SK-N-DZ (cell line): ENCODE measurements at regions not wholly inside any gene's neighbourhood (a gene's known extent, or its start where the extent isn't known, plus 50 kb on each side); places are given as distances from the start of the nearest gene placed in this dataset.
"Not testable (repeated sequence)": the region's sequence is repeated elsewhere in the genome, so short reads cannot be mapped to it uniquely, and the experiment has no call there.

Experiments used
- DNase-seq: peaks from one replicate; pipeline ENCODE4 v3.0.0-alpha.2; 2015; ENCODE audit warnings: low spot score

- no peak for DNase-seq
Observed at GRCh38 chr4:24003496-24003895, 113.6 kb upstream of the PPARGC1A start.

GRCh38 chr4:24002330-24002966 lies 112.6 kb upstream of the PPARGC1A start:
- no peak for DNase-seq

GRCh38 chr4:24001486-24002329 lies 111.9 kb upstream of the PPARGC1A start:
- DNase-seq: peak; percentile 16

GRCh38 chr4:24000470-24000831 lies 110.6 kb upstream of the PPARGC1A start:
- DNase-seq: peak; percentile 74

- no peak for DNase-seq
Observed at GRCh38 chr4:23999714-24000469, 110.0 kb upstream of the PPARGC1A start.

- DNase-seq: no peak
Observed at GRCh38 chr4:23993373-23993772, 103.5 kb upstream of the PPARGC1A start.

GRCh38 chr4:23991444-23991843 lies 101.6 kb upstream of the PPARGC1A start:
- DNase-seq: no peak

GRCh38 chr4:23986270-23986669 lies 96.4 kb upstream of the PPARGC1A start:
- no peak for DNase-seq

- DNase-seq: no peak
Observed at GRCh38 chr4:23981328-23981727, 91.5 kb upstream of the PPARGC1A start.

GRCh38 chr4:23979534-23979933 lies 89.7 kb upstream of the PPARGC1A start:
- DNase-seq: no peak

- DNase-seq: no peak
Observed at GRCh38 chr4:23978002-23978401, 88.2 kb upstream of the PPARGC1A start.

GRCh38 chr4:23976423-23976822 lies 86.6 kb upstream of the PPARGC1A start:
- no peak for DNase-seq

- DNase-seq: no peak
Observed at GRCh38 chr4:23973308-23973855, 83.5 kb upstream of the PPARGC1A start.

GRCh38 chr4:23972805-23973204 lies 83.0 kb upstream of the PPARGC1A start:
- DNase-seq: no peak

- DNase-seq: no peak
Observed at GRCh38 chr4:23972187-23972586, 82.3 kb upstream of the PPARGC1A start.

- DNase-seq: no peak
Observed at GRCh38 chr4:23970201-23970850, 80.5 kb upstream of the PPARGC1A start.

GRCh38 chr4:23969635-23970145 lies 79.8 kb upstream of the PPARGC1A start:
- DNase-seq: no peak

- DNase-seq: no peak
Observed at GRCh38 chr4:23967281-23967680, 77.4 kb upstream of the PPARGC1A start.

GRCh38 chr4:23966725-23967124 lies 76.9 kb upstream of the PPARGC1A start:
- DNase-seq: peak; percentile 15

GRCh38 chr4:23962462-23962861 lies 72.6 kb upstream of the PPARGC1A start:
- no peak for DNase-seq

GRCh38 chr4:23961395-23961794 lies 71.5 kb upstream of the PPARGC1A start:
- DNase-seq: not testable (repeated sequence)
